GM11168 (cell line): ENCODE measurements at regions not wholly inside any gene's neighbourhood (a gene's known extent, or its start where the extent isn't known, plus 50 kb on each side); places are given as distances from the start of the nearest gene placed in this dataset.

Experiments used
- in situ Hi-C: fragments of 300-500 bp; cut with MboI; formaldehyde crosslinking; loops from one replicate; pipeline ENCODE4 v1.12.0; 2022; ENCODE audit warnings: low sequenced_read_pairs; ENCODE audit not compliant: unreplicated experiment

GRCh38 chr3:145959457-145960088, 201.4 kb downstream of the PLOD2 start:
- in situ Hi-C loops = no loop called here

GRCh38 chr3:145963111-145963510, 197.9 kb downstream of the PLOD2 start:
- in situ Hi-C loops = no loop called here

GRCh38 chr3:145967043-145967442, 193.9 kb downstream of the PLOD2 start:
- in situ Hi-C loops = no loop called here

GRCh38 chr3:145971186-145971585, 189.8 kb downstream of the PLOD2 start:
- in situ Hi-C loops = no loop called here

GRCh38 chr3:145972851-145973250, 188.1 kb downstream of the PLOD2 start:
- in situ Hi-C loops = no loop called here

- in situ Hi-C loops = no loop called here
These were observed 179.9 kb downstream of the PLOD2 start for GRCh38 chr3:145981056-145981455.

- in situ Hi-C loops = no loop called here
These were observed 177.9 kb downstream of the PLOD2 start for GRCh38 chr3:145983101-145983500.
